SU-DHL-6 (cell line): ENCODE measurements at regions not wholly inside any gene's neighbourhood (a gene's known extent, or its start where the extent isn't known, plus 50 kb on each side); places are given as distances from the start of the nearest gene placed in this dataset.

Source experiments
- EZH2phosphoT487 ChIP-seq: fragments of 200-600 bp; sonication (generic), shearing (Covaris generic); conservative IDR thresholded peaks from 2 replicates; pipeline ENCODE4 v1.6.1; 2018; ENCODE audit warnings: mild to moderate bottlenecking, antibody characterized with exemption, low read length, moderate library complexity, mixed read lengths
- TF ChIP-seq, protein P1 (sequence below): fragments of 200-600 bp; sonication (generic); IDR thresholded peaks from one replicate; pipeline ENCODE4 v1.5.1; 2017; ENCODE audit warnings: antibody characterized with exemption, mild to moderate bottlenecking, low read length, moderate library complexity; ENCODE audit not compliant: insufficient read depth, poor library complexity, severe bottlenecking

DNA sequence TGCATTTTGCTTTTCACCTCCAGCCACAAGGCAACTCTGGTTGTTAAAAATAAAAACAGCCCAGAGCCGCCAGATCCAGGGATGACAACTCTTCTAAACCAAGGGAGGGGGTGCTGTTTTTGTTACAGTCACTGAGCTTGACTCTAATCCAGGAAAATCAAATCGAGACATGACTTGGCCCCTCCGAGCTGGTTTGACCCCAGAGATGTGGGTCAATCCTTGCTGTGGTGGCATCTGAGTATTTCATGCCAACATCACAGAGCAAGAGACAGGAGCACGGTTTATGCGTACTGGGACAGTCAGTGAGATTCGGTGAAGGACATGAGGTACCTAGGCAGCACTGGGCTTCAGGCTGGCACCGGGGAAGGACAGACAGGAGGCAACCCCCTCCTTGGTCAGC, 88.8 kb upstream of the ZMIZ1 start:
- TF ChIP-seq, protein P1, sequence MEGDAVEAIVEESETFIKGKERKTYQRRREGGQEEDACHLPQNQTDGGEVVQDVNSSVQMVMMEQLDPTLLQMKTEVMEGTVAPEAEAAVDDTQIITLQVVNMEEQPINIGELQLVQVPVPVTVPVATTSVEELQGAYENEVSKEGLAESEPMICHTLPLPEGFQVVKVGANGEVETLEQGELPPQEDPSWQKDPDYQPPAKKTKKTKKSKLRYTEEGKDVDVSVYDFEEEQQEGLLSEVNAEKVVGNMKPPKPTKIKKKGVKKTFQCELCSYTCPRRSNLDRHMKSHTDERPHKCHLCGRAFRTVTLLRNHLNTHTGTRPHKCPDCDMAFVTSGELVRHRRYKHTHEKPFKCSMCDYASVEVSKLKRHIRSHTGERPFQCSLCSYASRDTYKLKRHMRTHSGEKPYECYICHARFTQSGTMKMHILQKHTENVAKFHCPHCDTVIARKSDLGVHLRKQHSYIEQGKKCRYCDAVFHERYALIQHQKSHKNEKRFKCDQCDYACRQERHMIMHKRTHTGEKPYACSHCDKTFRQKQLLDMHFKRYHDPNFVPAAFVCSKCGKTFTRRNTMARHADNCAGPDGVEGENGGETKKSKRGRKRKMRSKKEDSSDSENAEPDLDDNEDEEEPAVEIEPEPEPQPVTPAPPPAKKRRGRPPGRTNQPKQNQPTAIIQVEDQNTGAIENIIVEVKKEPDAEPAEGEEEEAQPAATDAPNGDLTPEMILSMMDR = no peak
- TF ChIP-seq EZH2phosphoT487 = no peak
